Gastrocnemius medialis (tissue), 4 donors: ENCODE measurements at regions not wholly inside any gene's neighbourhood (a gene's known extent, or its start where the extent isn't known, plus 50 kb on each side); places are given as distances from the start of the nearest gene placed in this dataset.

ENCODE experiments used
- ATAC-seq, 2 donors: fragments of 150-250 bp; one replicate each; pipeline ENCODE4 v1.9.1; 2016
- DNase-seq, 2 donors: peaks; one replicate each; pipeline ENCODE4 v3.0.0-alpha.2; 2019
- H3K27ac ChIP-seq, 4 donors: fragments of 200-600 bp; sonication (generic); 1 replicate in 1 of 4; 2 replicates in 3 of 4; pipeline ENCODE4 v1.5.1; 2016 to 2018; ENCODE audit warnings: mild to moderate bottlenecking in 2 of 4, moderate library complexity in 1 of 4
- H3K27me3 ChIP-seq, 3 donors: fragments of 200-600 bp; sonication (generic) in 2 of 3; 1 replicate in 1 of 3; 2 replicates in 2 of 3; pipeline versions ENCODE4 v1.5.1 to v1.6.0; 2016 to 2019; ENCODE audit warnings: mild to moderate bottlenecking in 1 of 3, moderate library complexity in 1 of 3
- H3K36me3 ChIP-seq, 2 donors: fragments of 200-600 bp; sonication (generic) in 1 of 2; one replicate each; pipeline ENCODE4 v1.5.1; 2017 to 2018
- H3K4me1 ChIP-seq, 2 donors: fragments of 200-600 bp; sonication (generic) in 1 of 2; one replicate each; pipeline ENCODE4 v1.5.1; 2016 to 2017; ENCODE audit warnings: mild to moderate bottlenecking in 2 of 2
- H3K4me3 ChIP-seq, 4 donors: fragments of 200-600 bp; sonication (generic) in 3 of 4; 1 replicate in 1 of 4; 2 replicates in 3 of 4; pipeline ENCODE4 v1.5.1; 2016 to 2019; ENCODE audit warnings: mild to moderate bottlenecking in 2 of 4
- H3K9me3 ChIP-seq, 3 donors: fragments of 200-600 bp; sonication (generic) in 2 of 3; 1 replicate in 1 of 3; 2 replicates in 2 of 3; pipeline ENCODE4 v1.5.1; 2016 to 2019
- POLR2A ChIP-seq, 2 donors: fragments of 450-650 bp; IDR thresholded peaks; one replicate each; pipeline ENCODE4 v1.6.1; 2017; ENCODE audit warnings: antibody characterized with exemption in 2 of 2, mild to moderate bottlenecking in 2 of 2, moderate library complexity in 2 of 2
- in situ Hi-C, 4 donors: fragments of 200-750 bp; cut with MboI; loops; one replicate each; pipeline versions ENCODE4 v1.15.0 to v1.8.0; 2017; ENCODE audit warnings: low sequenced_read_pairs in 4 of 4
- intact Hi-C: fragments of 100-400 bp; cut with DNase I; formaldehyde crosslinking; loops from one replicate; pipeline ENCODE4 v1.15.1; 2023; ENCODE audit warnings: low total_unique reads
- TF ChIP-seq, protein P1 (sequence below), 5 experiments: fragments of 450-650 bp in 3 of 5; fragments of 200-600 bp in 2 of 5; sonication (generic) in 2 of 5; IDR thresholded peaks in 4 of 5; conservative IDR thresholded peaks in 1 of 5; 1 replicate in 4 of 5; 2 replicates in 1 of 5; pipeline ENCODE4 v1.5.1; 2016 to 2019; ENCODE audit warnings: antibody characterized with exemption in 5 of 5, mild to moderate bottlenecking in 3 of 5, moderate library complexity in 3 of 5

DNA sequence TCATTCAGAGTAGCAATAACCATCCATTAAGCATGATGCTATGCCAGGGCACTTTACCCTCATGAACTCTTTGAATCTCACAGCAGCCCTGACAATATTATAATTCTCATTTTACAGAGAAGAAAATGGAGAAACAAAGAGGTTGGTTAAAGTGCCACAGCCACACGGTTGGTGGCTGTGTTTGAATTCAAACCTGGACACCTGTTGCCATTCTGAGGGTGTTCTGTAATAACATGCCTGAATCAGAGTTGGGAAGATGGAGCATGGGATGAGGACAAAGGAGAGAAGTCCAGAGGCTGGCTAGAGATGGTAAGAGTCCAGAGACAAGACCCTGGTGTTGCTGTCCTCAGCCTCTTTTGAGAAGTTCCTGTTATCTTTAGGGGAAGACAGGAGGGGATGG is 127.7 kb downstream of the DHX35 start:
- TF ChIP-seq POLR2A (IDR thresholded peaks at IDR 0.05) = no peak
- TF ChIP-seq, protein P1, sequence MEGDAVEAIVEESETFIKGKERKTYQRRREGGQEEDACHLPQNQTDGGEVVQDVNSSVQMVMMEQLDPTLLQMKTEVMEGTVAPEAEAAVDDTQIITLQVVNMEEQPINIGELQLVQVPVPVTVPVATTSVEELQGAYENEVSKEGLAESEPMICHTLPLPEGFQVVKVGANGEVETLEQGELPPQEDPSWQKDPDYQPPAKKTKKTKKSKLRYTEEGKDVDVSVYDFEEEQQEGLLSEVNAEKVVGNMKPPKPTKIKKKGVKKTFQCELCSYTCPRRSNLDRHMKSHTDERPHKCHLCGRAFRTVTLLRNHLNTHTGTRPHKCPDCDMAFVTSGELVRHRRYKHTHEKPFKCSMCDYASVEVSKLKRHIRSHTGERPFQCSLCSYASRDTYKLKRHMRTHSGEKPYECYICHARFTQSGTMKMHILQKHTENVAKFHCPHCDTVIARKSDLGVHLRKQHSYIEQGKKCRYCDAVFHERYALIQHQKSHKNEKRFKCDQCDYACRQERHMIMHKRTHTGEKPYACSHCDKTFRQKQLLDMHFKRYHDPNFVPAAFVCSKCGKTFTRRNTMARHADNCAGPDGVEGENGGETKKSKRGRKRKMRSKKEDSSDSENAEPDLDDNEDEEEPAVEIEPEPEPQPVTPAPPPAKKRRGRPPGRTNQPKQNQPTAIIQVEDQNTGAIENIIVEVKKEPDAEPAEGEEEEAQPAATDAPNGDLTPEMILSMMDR (IDR thresholded peaks at IDR 0.05 in 4 of 5, conservative IDR thresholded peaks at IDR 0.05 in 1 of 5) = no peak
- DNase-seq (no peak), ATAC-seq (no peak)
- Histone ChIP-seq H3K36me3 (no peaks in the 10 kb centered on the region), H3K9me3 (no peaks in the 10 kb centered on the region), H3K27ac (no peak overlapping the region), H3K4me1 (no peaks in the 10 kb centered on the region), H3K4me3 (no peak overlapping the region), H3K27me3 (no peaks in the 10 kb centered on the region)
- in situ Hi-C loops (no loop called here), intact Hi-C loops (no loop called here)
